Lower lobe of right lung (tissue), 2 donors: ENCODE measurements at regions not wholly inside any gene's neighbourhood (a gene's known extent, or its start where the extent isn't known, plus 50 kb on each side); places are given as distances from the start of the nearest gene placed in this dataset.

Source experiments
- ATAC-seq, 2 donors: fragments of 200-7000 bp; cut with Tn5 transposase; one replicate each; pipeline ENCODE4 v1.9.1; 2020 to 2022; ENCODE audit warnings: mild to moderate bottlenecking in 2 of 2, moderate library complexity in 2 of 2
- DNase-seq: peaks from one replicate; pipeline ENCODE4 v3.0.0-alpha.2; 2020
- H3K27ac ChIP-seq: fragments of 200-600 bp; one replicate; pipeline ENCODE4 v1.8.0; 2022
- H3K27me3 ChIP-seq: fragments of 200-600 bp; one replicate; pipeline ENCODE4 v1.8.0; 2022; ENCODE audit warnings: low read depth
- H3K36me3 ChIP-seq: fragments of 200-600 bp; one replicate; pipeline ENCODE4 v1.8.0; 2022; ENCODE audit warnings: mild to moderate bottlenecking
- H3K4me1 ChIP-seq: fragments of 200-600 bp; one replicate; pipeline ENCODE4 v1.8.0; 2022
- H3K4me3 ChIP-seq: fragments of 200-600 bp; one replicate; pipeline ENCODE4 v1.8.0; 2022; ENCODE audit warnings: mild to moderate bottlenecking
- H3K9me3 ChIP-seq: fragments of 200-600 bp; one replicate; pipeline ENCODE4 v1.8.0; 2022
- intact Hi-C: fragments of 100-400 bp; cut with DNase I; formaldehyde crosslinking; loops from one replicate; pipeline ENCODE4 v1.11.0; 2022
- TF ChIP-seq, protein P1 (sequence below): fragments of 200-600 bp; IDR thresholded peaks from one replicate; pipeline ENCODE4 v1.8.0; 2022; ENCODE audit warnings: antibody characterized with exemption, mild to moderate bottlenecking
- donor health status: DM: no; HTN: yes; CAD: no; lungs with severe emphysema.

GRCh38 chr10:129325893-129326292 is 141.1 kb upstream of the MGMT start:
- Histone ChIP-seq H3K9me3 (no peaks in the 10 kb centered on the region), H3K36me3 (no peaks in the 10 kb centered on the region), H3K27ac (no peak overlapping the region), H3K27me3 (no peaks in the 10 kb centered on the region), H3K4me3 (no peak overlapping the region), H3K4me1 (no peaks in the 10 kb centered on the region)
- DNase-seq, result no peak
- intact Hi-C loops, result no loop called here
- TF ChIP-seq, protein P1, sequence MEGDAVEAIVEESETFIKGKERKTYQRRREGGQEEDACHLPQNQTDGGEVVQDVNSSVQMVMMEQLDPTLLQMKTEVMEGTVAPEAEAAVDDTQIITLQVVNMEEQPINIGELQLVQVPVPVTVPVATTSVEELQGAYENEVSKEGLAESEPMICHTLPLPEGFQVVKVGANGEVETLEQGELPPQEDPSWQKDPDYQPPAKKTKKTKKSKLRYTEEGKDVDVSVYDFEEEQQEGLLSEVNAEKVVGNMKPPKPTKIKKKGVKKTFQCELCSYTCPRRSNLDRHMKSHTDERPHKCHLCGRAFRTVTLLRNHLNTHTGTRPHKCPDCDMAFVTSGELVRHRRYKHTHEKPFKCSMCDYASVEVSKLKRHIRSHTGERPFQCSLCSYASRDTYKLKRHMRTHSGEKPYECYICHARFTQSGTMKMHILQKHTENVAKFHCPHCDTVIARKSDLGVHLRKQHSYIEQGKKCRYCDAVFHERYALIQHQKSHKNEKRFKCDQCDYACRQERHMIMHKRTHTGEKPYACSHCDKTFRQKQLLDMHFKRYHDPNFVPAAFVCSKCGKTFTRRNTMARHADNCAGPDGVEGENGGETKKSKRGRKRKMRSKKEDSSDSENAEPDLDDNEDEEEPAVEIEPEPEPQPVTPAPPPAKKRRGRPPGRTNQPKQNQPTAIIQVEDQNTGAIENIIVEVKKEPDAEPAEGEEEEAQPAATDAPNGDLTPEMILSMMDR, result no peak
- no peak for ATAC-seq

GRCh38 chr10:129328546-129328945 is 138.5 kb upstream of the MGMT start:
- intact Hi-C loops, result no loop called here
- no peaks in the 10 kb centered on the region for H3K9me3 ChIP-seq
- H3K4me1 ChIP-seq, result no peaks in the 10 kb centered on the region
- no peak for ATAC-seq
- no peak overlapping the region for H3K4me3 ChIP-seq
- no peak overlapping the region for H3K27ac ChIP-seq
- H3K36me3 ChIP-seq, result no peaks in the 10 kb centered on the region
- TF ChIP-seq, protein P1, result no peak
- peaks cover 5% of the 10 kb centered on the region for H3K27me3 ChIP-seq
- DNase-seq, result no peak

GRCh38 chr10:129329385-129330055 is 137.5 kb upstream of the MGMT start:
- ATAC-seq, result no peak
- H3K9me3 ChIP-seq, result no peaks in the 10 kb centered on the region
- peaks cover 15% of the 10 kb centered on the region for H3K27me3 ChIP-seq
- no peaks in the 10 kb centered on the region for H3K4me1 ChIP-seq
- no peak for DNase-seq
- no peaks in the 10 kb centered on the region for H3K36me3 ChIP-seq
- no peak overlapping the region for H3K4me3 ChIP-seq
- TF ChIP-seq, protein P1, result no peak
- H3K27ac ChIP-seq, result no peak overlapping the region
- intact Hi-C loops, result no loop called here

DNA sequence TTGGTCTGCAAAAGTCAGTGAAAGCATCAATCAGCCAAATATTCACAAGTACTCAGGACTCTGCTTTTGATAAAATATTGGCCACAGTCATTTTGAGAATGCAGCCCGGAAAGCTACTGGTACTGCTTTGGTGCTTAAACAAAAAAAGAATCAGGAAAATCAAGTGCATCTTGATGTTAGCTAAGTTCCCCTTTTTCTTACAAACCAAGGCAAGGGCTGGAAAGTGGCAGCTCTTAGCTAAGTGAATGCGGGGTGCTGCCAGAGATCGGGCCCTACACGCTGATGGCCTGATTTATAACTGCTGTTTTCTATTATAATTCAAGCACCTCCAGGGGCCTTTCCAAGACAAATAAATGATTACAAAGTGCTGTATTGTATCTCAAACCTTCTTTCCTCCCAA is 136.8 kb upstream of the MGMT start:
- ATAC-seq, result no peak

GRCh38 chr10:129331207-129331838 is 135.7 kb upstream of the MGMT start:
- ATAC-seq, result no peak

More for the DNA sequence above, 136.8 kb upstream of the MGMT start:
- no peak overlapping the region for H3K4me3 ChIP-seq
- H3K4me1 ChIP-seq, result no peaks in the 10 kb centered on the region
- no peaks in the 10 kb centered on the region for H3K36me3 ChIP-seq
- intact Hi-C loops, result no loop called here
- no peak for DNase-seq
- no peaks in the 10 kb centered on the region for H3K9me3 ChIP-seq
- TF ChIP-seq, protein P1, result no peak
- no peak overlapping the region for H3K27ac ChIP-seq
- H3K27me3 ChIP-seq, result peaks cover 17% of the 10 kb centered on the region

More at GRCh38 chr10:129331207-129331838, 135.7 kb upstream of the MGMT start:
- H3K9me3 ChIP-seq, result no peaks in the 10 kb centered on the region
- H3K27me3 ChIP-seq, result peaks cover 17% of the 10 kb centered on the region
- intact Hi-C loops, result no loop called here
- H3K27ac ChIP-seq, result no peak overlapping the region
- H3K36me3 ChIP-seq, result no peaks in the 10 kb centered on the region
- no peaks in the 10 kb centered on the region for H3K4me1 ChIP-seq
- DNase-seq, result no peak
- no peak overlapping the region for H3K4me3 ChIP-seq
- TF ChIP-seq, protein P1, result no peak
